Ectodermal cell (in vitro differentiated cells): ENCODE measurements at regions not wholly inside any gene's neighbourhood (a gene's known extent, or its start where the extent isn't known, plus 50 kb on each side); places are given as distances from the start of the nearest gene placed in this dataset.
"Not testable (repeated sequence)": the region's sequence is repeated elsewhere in the genome, so short reads cannot be mapped to it uniquely, and the experiment has no call there.

Experiments used
- H3K27ac ChIP-seq: 2 replicates; pipeline ENCODE4 v1.7.0; 2013; ENCODE audit warnings: mild to moderate bottlenecking, low read depth, low read length; ENCODE audit not compliant: insufficient read depth, poor library complexity, severe bottlenecking
- H3K27me3 ChIP-seq: 2 replicates; pipeline ENCODE4 v1.7.0; 2013; ENCODE audit warnings: mild to moderate bottlenecking, low read length; ENCODE audit not compliant: insufficient read depth, control insufficient read depth, poor library complexity, severe bottlenecking
- H3K36me3 ChIP-seq: one replicate; pipeline ENCODE4 v1.7.0; 2013; ENCODE audit warnings: low read length; ENCODE audit not compliant: control insufficient read depth, insufficient read depth
- H3K4me1 ChIP-seq: one replicate; pipeline ENCODE4 v1.7.0; 2013; ENCODE audit warnings: low read length; ENCODE audit not compliant: control insufficient read depth, insufficient read depth
- H3K4me3 ChIP-seq: 2 replicates; pipeline ENCODE4 v1.7.0; 2013; ENCODE audit warnings: low read depth, low read length, control low read depth; ENCODE audit not compliant: insufficient read depth
- H3K9me3 ChIP-seq: 2 replicates; pipeline ENCODE4 v1.7.0; 2013; ENCODE audit warnings: mild to moderate bottlenecking, low read length, moderate library complexity; ENCODE audit not compliant: control insufficient read depth
- WGBS, 2 experiments: methylation state at CpG; one replicate each; pipeline ENCODE4 v1.1.7; 2013; ENCODE audit warnings: missing lambda C conversion rate in 2 of 2; 5-methylcytosine and 5-hydroxymethylcytosine counted together

GRCh38 chr6:145277358-145278086 is 457.8 kb downstream of the EPM2A start:
- H3K36me3 ChIP-seq, result no peaks in the 10 kb centered on the region
- 93 to 96% methylated on average over 3 to 4 of the region's 4 CpGs for WGBS, 2 experiments

GRCh38 chr6:145278163-145278807 is 457.0 kb downstream of the EPM2A start:
- 97 to 98% methylated on average over 2 of the region's 2 CpGs for WGBS, 2 experiments
- H3K36me3 ChIP-seq, result no peaks in the 10 kb centered on the region
- no peaks in the 10 kb centered on the region for H3K9me3 ChIP-seq
- no peaks in the 10 kb centered on the region for H3K27me3 ChIP-seq
- H3K4me1 ChIP-seq, result no peaks in the 10 kb centered on the region
- no peak overlapping the region for H3K27ac ChIP-seq
- H3K4me3 ChIP-seq, result no peak overlapping the region

More at GRCh38 chr6:145277358-145278086, 457.8 kb downstream of the EPM2A start:
- no peaks in the 10 kb centered on the region for H3K9me3 ChIP-seq
- H3K4me3 ChIP-seq, result no peak overlapping the region
- H3K27ac ChIP-seq, result no peak overlapping the region
- no peaks in the 10 kb centered on the region for H3K27me3 ChIP-seq
- H3K4me1 ChIP-seq, result no peaks in the 10 kb centered on the region

- Histone ChIP-seq H3K4me3 (no peak overlapping the region), H3K9me3 (no peaks in the 10 kb centered on the region), H3K27ac (no peak overlapping the region), H3K27me3 (no peaks in the 10 kb centered on the region), H3K4me1 (no peaks in the 10 kb centered on the region), H3K36me3 (no peaks in the 10 kb centered on the region)
- 100% methylated on average over 1 of the region's 1 CpG; no CpG with 5 or more reads in 1 of the 2 experiments for WGBS, 2 experiments
Measured at GRCh38 chr6:145279551-145279950, 455.8 kb downstream of the EPM2A start.

GRCh38 chr6:145279993-145280392 is 455.3 kb downstream of the EPM2A start:
- Histone ChIP-seq H3K4me1 (no peaks in the 10 kb centered on the region), H3K36me3 (no peaks in the 10 kb centered on the region), H3K4me3 (no peak overlapping the region), H3K27ac (no peak overlapping the region), H3K9me3 (no peaks in the 10 kb centered on the region), H3K27me3 (no peaks in the 10 kb centered on the region)
- 92 to 100% methylated on average over 1 of the region's 2 CpGs for WGBS, 2 experiments

GRCh38 chr6:145283209-145283608 is 452.1 kb downstream of the EPM2A start:
- H3K36me3 ChIP-seq, H3K4me1 ChIP-seq, H3K9me3 ChIP-seq, H3K27me3 ChIP-seq, H3K4me3 ChIP-seq, H3K27ac ChIP-seq: not testable (repeated sequence)
- WGBS, 2 experiments, result 80 to 91% methylated on average over 6 of the region's 6 CpGs

- 80 to 96% methylated on average over 2 of the region's 2 CpGs for WGBS, 2 experiments
- H3K9me3 ChIP-seq, result no peaks in the 10 kb centered on the region
- H3K27ac ChIP-seq, result no peak overlapping the region
- no peak overlapping the region for H3K4me3 ChIP-seq
- H3K36me3 ChIP-seq, result no peaks in the 10 kb centered on the region
- H3K27me3 ChIP-seq, result no peaks in the 10 kb centered on the region
- H3K4me1 ChIP-seq, result no peaks in the 10 kb centered on the region
Measured at GRCh38 chr6:145283856-145284255, 451.5 kb downstream of the EPM2A start.

- H3K9me3 ChIP-seq, result no peaks in the 10 kb centered on the region
- no peaks in the 10 kb centered on the region for H3K4me1 ChIP-seq
- H3K36me3 ChIP-seq, result no peaks in the 10 kb centered on the region
- no peak overlapping the region for H3K27ac ChIP-seq
- 92 to 100% methylated on average over 1 of the region's 1 CpG for WGBS, 2 experiments
- H3K4me3 ChIP-seq, result no peak overlapping the region
- H3K27me3 ChIP-seq, result no peaks in the 10 kb centered on the region
Measured at GRCh38 chr6:145286916-145287315, 448.4 kb downstream of the EPM2A start.

GRCh38 chr6:145289573-145289972 is 445.7 kb downstream of the EPM2A start:
- no peaks in the 10 kb centered on the region for H3K9me3 ChIP-seq
- H3K36me3 ChIP-seq, result no peaks in the 10 kb centered on the region
- H3K27ac ChIP-seq, result no peak overlapping the region
- H3K4me3 ChIP-seq, result no peak overlapping the region
- H3K27me3 ChIP-seq, result no peaks in the 10 kb centered on the region
- H3K4me1 ChIP-seq, result no peaks in the 10 kb centered on the region
- WGBS, 2 experiments, result 95 to 96% methylated on average over 3 of the region's 3 CpGs

- no peaks in the 10 kb centered on the region for H3K9me3 ChIP-seq
Measured at GRCh38 chr6:145290122-145290521, 445.2 kb downstream of the EPM2A start.

GRCh38 chr6:145292066-145292465 is 443.3 kb downstream of the EPM2A start:
- H3K4me1 ChIP-seq, result no peaks in the 10 kb centered on the region
- H3K36me3 ChIP-seq, result no peaks in the 10 kb centered on the region
- H3K27me3 ChIP-seq, result no peaks in the 10 kb centered on the region
- WGBS, 2 experiments, result 88 to 96% methylated on average over 2 of the region's 2 CpGs
- H3K4me3 ChIP-seq, result no peak overlapping the region
- no peaks in the 10 kb centered on the region for H3K9me3 ChIP-seq
- H3K27ac ChIP-seq, result no peak overlapping the region

More at GRCh38 chr6:145290122-145290521, 445.2 kb downstream of the EPM2A start:
- WGBS, 2 experiments, result 93 to 100% methylated on average over 2 of the region's 2 CpGs
- H3K36me3 ChIP-seq, result no peaks in the 10 kb centered on the region
- no peaks in the 10 kb centered on the region for H3K27me3 ChIP-seq
- no peak overlapping the region for H3K4me3 ChIP-seq
- H3K27ac ChIP-seq, result no peak overlapping the region
- H3K4me1 ChIP-seq, result no peaks in the 10 kb centered on the region
